ENCODE measurements at regions not wholly inside any gene's neighbourhood (a gene's known extent, or its start where the extent isn't known, plus 50 kb on each side); places are given as distances from the start of the nearest gene placed in this dataset.

DNA sequence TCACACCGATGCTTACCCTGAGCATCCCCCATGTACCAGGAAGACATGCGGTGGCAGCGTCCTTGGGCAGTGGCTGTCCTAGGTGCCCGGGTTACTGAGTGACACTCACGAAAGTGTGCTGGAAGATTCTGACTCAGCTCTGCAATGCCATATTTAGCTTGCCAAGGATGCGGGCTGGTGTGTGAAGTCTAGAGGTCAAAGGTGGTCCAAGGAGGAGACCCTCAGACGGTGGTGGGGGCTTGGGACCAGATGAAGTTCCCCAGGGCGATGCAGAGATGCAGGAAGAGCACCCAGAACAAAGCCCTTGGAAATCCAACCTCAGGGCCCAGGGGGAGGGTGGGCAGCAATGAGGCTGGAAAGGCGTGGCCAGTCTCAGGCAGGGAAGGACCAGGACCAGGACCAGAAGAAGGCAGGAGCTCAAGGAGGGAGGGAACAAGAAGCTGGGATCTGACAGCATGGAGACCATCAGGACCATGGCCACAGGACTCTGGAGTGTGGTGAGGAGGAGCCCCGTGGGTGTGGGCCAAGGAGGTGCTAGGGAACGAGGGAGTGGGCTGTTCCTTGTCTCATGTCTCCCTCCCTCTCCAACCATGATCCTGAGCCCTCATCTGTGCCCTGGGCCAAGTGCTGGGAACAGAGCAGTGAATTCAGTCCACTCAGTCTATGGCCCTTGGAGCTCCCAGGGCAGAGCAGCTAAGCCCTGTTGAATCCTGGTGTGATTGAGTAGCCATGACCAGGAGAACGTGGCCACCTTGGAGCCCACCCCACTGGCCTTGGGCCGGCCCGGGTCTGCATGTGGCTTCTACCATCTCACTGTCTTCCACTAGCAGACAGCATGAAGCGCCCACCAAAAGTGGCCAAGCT, 310.1 kb upstream of the DIO3 start:
- ATAC-seq (no peak), DNase-seq (ENCODE audit: low spot score) (no peak), FAIRE-seq (no peak)
- no peaks in the 10 kb centered on the region for H3K36me3 ChIP-seq (replicated peaks in 1 of 2; ENCODE audit: control insufficient read depth in 1 of 2, insufficient read depth in 2 of 2, low read length in 2 of 2)
- no peak overlapping the region for H3K9ac ChIP-seq (ENCODE audit: insufficient read depth, low read depth, low read length)
- H3K4me2 ChIP-seq (ENCODE audit: low read depth, low read length): no peak overlapping the region
- peaks cover 12% of the 10 kb centered on the region for H3K4me1 ChIP-seq (ENCODE audit: insufficient read depth, low read length)
- peaks cover 25 to 79% of the 10 kb centered on the region in 2 experiments for H3K27me3 ChIP-seq (ENCODE audit: control insufficient read depth in 1 of 2, insufficient read depth in 2 of 2, low read length in 2 of 2)
- no peak overlapping the region for H3K4me3 ChIP-seq (replicated peaks in 1 of 3; ENCODE audit: insufficient read depth in 1 of 3, low read depth in 2 of 3, low read length in 3 of 3)
- POLR2A ChIA-PET: interaction anchor here (1.8 kb wide), 1 partner anchor 37 kb away, joined by 4 read pairs; no protein-coding TSS in a partner anchor
- no peaks in the 10 kb centered on the region for H3K79me2 ChIP-seq (ENCODE audit: insufficient read depth, low read length)
- no peaks in the 10 kb centered on the region for H4K20me1 ChIP-seq (ENCODE audit: insufficient read depth, low read length)
- 53% methylated on average over 12 of the region's 15 CpGs for WGBS (ENCODE audit: low lambda C conversion rate)
- intact Hi-C loops (cut with micrococcal nuclease; ENCODE audit: unreplicated experiment): no loop called here
- no peak overlapping the region for H3K27ac ChIP-seq (ENCODE audit: extremely low read length, insufficient read depth, low read length)
- CTCF ChIA-PET (ENCODE audit: low intra/inter-chr PET ratio, low total read pairs): no interaction called here
- in situ Hi-C loops (cut with HindIII; ENCODE audit: extremely low pct_ligation_motif_present, low pct_unique_long_range_greater_than_20kb): no loop called here
- BruUV-seq (replicated peaks): no TSS peak
- H3K9me3 ChIP-seq (ENCODE audit: low read length): no peaks in the 10 kb centered on the region
- H2AFZ ChIP-seq (ENCODE audit: low read length): no peak overlapping the region
- TF ChIP-seq KLF12 (CRISPR knock-in tag; IDR thresholded peaks at IDR 0.05; ENCODE audit: borderline replicate concordance) (no peak), HNRNPK (IDR thresholded peaks at IDR 0.05; ENCODE audit: low read depth, low read length, poor library complexity, severe bottlenecking) (no peak), DRAP1 (CRISPR knock-in tag; IDR thresholded peaks at IDR 0.05) (no peak), SIX1 (CRISPR knock-in tag; IDR thresholded peaks at IDR 0.05; ENCODE audit: borderline replicate concordance) (no peak), SIN3A (IDR thresholded peaks at IDR 0.05; ENCODE audit: borderline replicate concordance, low read depth, low read length) (no peak), CHD2 (IDR thresholded peaks at IDR 0.05; ENCODE audit: low read depth, low read length) (no peak), ETS1 (CRISPR knock-in tag; IDR thresholded peaks at IDR 0.05) (no peak), TOPORS (CRISPR knock-in tag; IDR thresholded peaks at IDR 0.05) (no peak), HOXA7 (CRISPR knock-in tag; IDR thresholded peaks at IDR 0.05) (no peak), ZFY (CRISPR knock-in tag; IDR thresholded peaks at IDR 0.05) (no peak)
- TF ChIP-seq, protein P1, sequence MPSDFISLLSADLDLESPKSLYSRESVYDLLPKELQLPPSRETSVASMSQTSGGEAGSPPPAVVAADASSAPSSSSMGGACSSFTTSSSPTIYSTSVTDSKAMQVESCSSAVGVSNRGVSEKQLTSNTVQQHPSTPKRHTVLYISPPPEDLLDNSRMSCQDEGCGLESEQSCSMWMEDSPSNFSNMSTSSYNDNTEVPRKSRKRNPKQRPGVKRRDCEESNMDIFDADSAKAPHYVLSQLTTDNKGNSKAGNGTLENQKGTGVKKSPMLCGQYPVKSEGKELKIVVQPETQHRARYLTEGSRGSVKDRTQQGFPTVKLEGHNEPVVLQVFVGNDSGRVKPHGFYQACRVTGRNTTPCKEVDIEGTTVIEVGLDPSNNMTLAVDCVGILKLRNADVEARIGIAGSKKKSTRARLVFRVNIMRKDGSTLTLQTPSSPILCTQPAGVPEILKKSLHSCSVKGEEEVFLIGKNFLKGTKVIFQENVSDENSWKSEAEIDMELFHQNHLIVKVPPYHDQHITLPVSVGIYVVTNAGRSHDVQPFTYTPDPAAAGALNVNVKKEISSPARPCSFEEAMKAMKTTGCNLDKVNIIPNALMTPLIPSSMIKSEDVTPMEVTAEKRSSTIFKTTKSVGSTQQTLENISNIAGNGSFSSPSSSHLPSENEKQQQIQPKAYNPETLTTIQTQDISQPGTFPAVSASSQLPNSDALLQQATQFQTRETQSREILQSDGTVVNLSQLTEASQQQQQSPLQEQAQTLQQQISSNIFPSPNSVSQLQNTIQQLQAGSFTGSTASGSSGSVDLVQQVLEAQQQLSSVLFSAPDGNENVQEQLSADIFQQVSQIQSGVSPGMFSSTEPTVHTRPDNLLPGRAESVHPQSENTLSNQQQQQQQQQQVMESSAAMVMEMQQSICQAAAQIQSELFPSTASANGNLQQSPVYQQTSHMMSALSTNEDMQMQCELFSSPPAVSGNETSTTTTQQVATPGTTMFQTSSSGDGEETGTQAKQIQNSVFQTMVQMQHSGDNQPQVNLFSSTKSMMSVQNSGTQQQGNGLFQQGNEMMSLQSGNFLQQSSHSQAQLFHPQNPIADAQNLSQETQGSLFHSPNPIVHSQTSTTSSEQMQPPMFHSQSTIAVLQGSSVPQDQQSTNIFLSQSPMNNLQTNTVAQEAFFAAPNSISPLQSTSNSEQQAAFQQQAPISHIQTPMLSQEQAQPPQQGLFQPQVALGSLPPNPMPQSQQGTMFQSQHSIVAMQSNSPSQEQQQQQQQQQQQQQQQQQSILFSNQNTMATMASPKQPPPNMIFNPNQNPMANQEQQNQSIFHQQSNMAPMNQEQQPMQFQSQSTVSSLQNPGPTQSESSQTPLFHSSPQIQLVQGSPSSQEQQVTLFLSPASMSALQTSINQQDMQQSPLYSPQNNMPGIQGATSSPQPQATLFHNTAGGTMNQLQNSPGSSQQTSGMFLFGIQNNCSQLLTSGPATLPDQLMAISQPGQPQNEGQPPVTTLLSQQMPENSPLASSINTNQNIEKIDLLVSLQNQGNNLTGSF (CRISPR knock-in tag; IDR thresholded peaks at IDR 0.05): no peak
- TF ChIP-seq, protein P2, sequence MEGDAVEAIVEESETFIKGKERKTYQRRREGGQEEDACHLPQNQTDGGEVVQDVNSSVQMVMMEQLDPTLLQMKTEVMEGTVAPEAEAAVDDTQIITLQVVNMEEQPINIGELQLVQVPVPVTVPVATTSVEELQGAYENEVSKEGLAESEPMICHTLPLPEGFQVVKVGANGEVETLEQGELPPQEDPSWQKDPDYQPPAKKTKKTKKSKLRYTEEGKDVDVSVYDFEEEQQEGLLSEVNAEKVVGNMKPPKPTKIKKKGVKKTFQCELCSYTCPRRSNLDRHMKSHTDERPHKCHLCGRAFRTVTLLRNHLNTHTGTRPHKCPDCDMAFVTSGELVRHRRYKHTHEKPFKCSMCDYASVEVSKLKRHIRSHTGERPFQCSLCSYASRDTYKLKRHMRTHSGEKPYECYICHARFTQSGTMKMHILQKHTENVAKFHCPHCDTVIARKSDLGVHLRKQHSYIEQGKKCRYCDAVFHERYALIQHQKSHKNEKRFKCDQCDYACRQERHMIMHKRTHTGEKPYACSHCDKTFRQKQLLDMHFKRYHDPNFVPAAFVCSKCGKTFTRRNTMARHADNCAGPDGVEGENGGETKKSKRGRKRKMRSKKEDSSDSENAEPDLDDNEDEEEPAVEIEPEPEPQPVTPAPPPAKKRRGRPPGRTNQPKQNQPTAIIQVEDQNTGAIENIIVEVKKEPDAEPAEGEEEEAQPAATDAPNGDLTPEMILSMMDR (CRISPR knock-in tag; IDR thresholded peaks at IDR 0.05): no peak
- TF ChIP-seq, protein P3, sequence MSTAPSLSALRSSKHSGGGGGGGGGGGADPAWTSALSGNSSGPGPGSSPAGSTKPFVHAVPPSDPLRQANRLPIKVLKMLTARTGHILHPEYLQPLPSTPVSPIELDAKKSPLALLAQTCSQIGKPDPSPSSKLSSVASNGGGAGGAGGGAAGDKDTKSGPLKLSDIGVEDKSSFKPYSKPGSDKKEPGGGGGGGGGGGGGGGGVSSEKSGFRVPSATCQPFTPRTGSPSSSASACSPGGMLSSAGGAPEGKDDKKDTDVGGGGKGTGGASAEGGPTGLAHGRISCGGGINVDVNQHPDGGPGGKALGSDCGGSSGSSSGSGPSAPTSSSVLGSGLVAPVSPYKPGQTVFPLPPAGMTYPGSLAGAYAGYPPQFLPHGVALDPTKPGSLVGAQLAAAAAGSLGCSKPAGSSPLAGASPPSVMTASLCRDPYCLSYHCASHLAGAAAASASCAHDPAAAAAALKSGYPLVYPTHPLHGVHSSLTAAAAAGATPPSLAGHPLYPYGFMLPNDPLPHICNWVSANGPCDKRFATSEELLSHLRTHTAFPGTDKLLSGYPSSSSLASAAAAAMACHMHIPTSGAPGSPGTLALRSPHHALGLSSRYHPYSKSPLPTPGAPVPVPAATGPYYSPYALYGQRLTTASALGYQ (CRISPR knock-in tag; IDR thresholded peaks at IDR 0.05): no peak
